ENCODE measurements at regions not wholly inside any gene's neighbourhood (a gene's known extent, or its start where the extent isn't known, plus 50 kb on each side); places are given as distances from the start of the nearest gene placed in this dataset.
"Not testable (repeated sequence)": the region's sequence is repeated elsewhere in the genome, so short reads cannot be mapped to it uniquely, and the experiment has no call there.

DNA sequence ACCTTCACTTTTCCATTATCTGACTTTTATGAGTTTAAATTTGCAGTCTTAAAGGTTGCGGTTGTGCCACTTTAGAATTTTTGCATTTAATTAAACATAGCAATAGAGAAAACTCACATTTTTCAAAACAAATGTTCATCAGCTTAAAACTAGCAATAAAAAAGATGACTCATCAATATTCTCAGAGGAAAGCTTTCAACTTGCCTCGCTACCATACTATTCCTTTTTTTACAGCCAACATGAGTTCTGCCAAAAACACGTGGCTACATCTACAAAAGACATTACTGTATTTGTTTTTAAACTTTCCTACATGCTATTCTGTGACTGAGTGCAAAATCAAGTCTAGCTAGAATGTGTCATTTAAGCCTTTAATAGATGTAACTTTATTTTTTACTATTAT is 497.1 kb downstream of the RPS29 start:
- DNase-seq: no peak
- no peak overlapping the region for H3K4me3 Mint-ChIP-seq
- TF ChIP-seq EZH2 (IDR thresholded peaks at IDR 0.05; ENCODE audit: borderline replicate concordance, insufficient read depth, low read depth, low read length, poor library complexity, severe bottlenecking): no peak
- TF ChIP-seq, protein P1, sequence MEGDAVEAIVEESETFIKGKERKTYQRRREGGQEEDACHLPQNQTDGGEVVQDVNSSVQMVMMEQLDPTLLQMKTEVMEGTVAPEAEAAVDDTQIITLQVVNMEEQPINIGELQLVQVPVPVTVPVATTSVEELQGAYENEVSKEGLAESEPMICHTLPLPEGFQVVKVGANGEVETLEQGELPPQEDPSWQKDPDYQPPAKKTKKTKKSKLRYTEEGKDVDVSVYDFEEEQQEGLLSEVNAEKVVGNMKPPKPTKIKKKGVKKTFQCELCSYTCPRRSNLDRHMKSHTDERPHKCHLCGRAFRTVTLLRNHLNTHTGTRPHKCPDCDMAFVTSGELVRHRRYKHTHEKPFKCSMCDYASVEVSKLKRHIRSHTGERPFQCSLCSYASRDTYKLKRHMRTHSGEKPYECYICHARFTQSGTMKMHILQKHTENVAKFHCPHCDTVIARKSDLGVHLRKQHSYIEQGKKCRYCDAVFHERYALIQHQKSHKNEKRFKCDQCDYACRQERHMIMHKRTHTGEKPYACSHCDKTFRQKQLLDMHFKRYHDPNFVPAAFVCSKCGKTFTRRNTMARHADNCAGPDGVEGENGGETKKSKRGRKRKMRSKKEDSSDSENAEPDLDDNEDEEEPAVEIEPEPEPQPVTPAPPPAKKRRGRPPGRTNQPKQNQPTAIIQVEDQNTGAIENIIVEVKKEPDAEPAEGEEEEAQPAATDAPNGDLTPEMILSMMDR (IDR thresholded peaks at IDR 0.05): no peak

DNA sequence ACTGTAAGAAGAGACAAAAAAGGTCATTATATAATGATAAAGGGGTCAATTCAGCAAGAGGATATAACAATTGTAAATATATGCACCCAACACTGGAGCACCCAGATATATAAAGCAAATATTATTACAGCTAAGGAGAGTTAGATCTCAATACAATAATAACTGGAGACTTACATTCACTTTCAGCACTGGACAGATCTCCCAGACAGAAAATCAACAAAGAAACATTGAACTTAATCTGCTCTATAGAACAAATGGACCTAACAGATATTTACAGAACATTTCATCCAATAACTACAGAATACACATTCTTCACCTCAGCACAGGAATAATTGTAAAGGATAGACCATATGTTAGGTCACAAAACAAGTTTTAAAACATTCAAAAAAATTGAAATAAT is 512.9 kb downstream of the RPS29 start:
- H3K4me1 ChIP-seq (ENCODE audit: control insufficient read depth in 2 of 2, insufficient read depth in 2 of 2, low read length in 2 of 2); H3K4me1 Mint-ChIP-seq; intact Hi-C loops (cut with micrococcal nuclease); H3K9ac ChIP-seq (ENCODE audit: low read length); H3K27me3 ChIP-seq (replicated peaks in 1 of 4; ENCODE audit: control extremely low read depth in 1 of 4, control insufficient read depth in 3 of 4, insufficient read depth in 4 of 4, low read length in 3 of 4); H3K27me3 Mint-ChIP-seq; H3K36me3 ChIP-seq (replicated peaks in 1 of 2; ENCODE audit: control extremely low read depth in 1 of 2, control insufficient read depth in 1 of 2, extremely low read depth in 1 of 2, insufficient read depth in 2 of 2, low read length in 1 of 2); H4K20me1 ChIP-seq (ENCODE audit: control insufficient read depth, insufficient read depth, low read length, poor library complexity, severe bottlenecking); H3K27ac Mint-ChIP-seq; H2AFZ ChIP-seq (ENCODE audit: insufficient read depth, low read depth, low read length, poor library complexity, severe bottlenecking); H3K79me2 ChIP-seq (ENCODE audit: control insufficient read depth, insufficient read depth, low read length); H3K4me2 ChIP-seq (replicated peaks; ENCODE audit: low read depth, low read length, poor library complexity, severe bottlenecking); H3K9me3 Mint-ChIP-seq (ENCODE audit: insufficient read depth); CTCF ChIA-PET; ATAC-seq (ENCODE audit: low read depth); H3K9me3 ChIP-seq (ENCODE audit: control extremely low read depth in 1 of 3, control insufficient read depth in 2 of 3, insufficient read depth in 1 of 3, low read length in 2 of 3); H3K4me3 Mint-ChIP-seq; H3K27ac ChIP-seq (ENCODE audit: low read length in 2 of 2); POLR2A ChIA-PET; H3K4me3 ChIP-seq (ENCODE audit: control extremely low read depth in 1 of 5, extremely low read depth in 1 of 5, insufficient read depth in 1 of 5, low read depth in 2 of 5, low read length in 4 of 5); DNase-seq: not testable (repeated sequence)

More for the DNA sequence above, 497.1 kb downstream of the RPS29 start:
- no peaks in the 10 kb centered on the region for H3K27me3 Mint-ChIP-seq
- Histone ChIP-seq H3K9ac (ENCODE audit: low read length) (no peak overlapping the region), H3K4me1 (ENCODE audit: control insufficient read depth in 2 of 2, insufficient read depth in 2 of 2, low read length in 2 of 2) (no peaks in the 10 kb centered on the region), H3K79me2 (ENCODE audit: control insufficient read depth, insufficient read depth, low read length) (no peaks in the 10 kb centered on the region), H3K27me3 (replicated peaks in 1 of 4; ENCODE audit: control extremely low read depth in 1 of 4, control insufficient read depth in 3 of 4, insufficient read depth in 4 of 4, low read length in 3 of 4) (no peaks in the 10 kb centered on the region), H3K27ac (ENCODE audit: low read length in 2 of 2) (no peak overlapping the region), H3K4me2 (replicated peaks; ENCODE audit: low read depth, low read length, poor library complexity, severe bottlenecking) (no peak overlapping the region), H3K9me3 (ENCODE audit: control extremely low read depth in 1 of 3, control insufficient read depth in 2 of 3, insufficient read depth in 1 of 3, low read length in 2 of 3) (peaks cover 0 to 3% (median 0%) of the 10 kb centered on the region in 3 donors), H3K36me3 (replicated peaks in 1 of 2; ENCODE audit: control extremely low read depth in 1 of 2, control insufficient read depth in 1 of 2, extremely low read depth in 1 of 2, insufficient read depth in 2 of 2, low read length in 1 of 2) (no peaks in the 10 kb centered on the region), H3K4me3 (ENCODE audit: control extremely low read depth in 1 of 5, extremely low read depth in 1 of 5, insufficient read depth in 1 of 5, low read depth in 2 of 5, low read length in 4 of 5) (no peak overlapping the region), H2AFZ (ENCODE audit: insufficient read depth, low read depth, low read length, poor library complexity, severe bottlenecking) (no peak overlapping the region), H4K20me1 (ENCODE audit: control insufficient read depth, insufficient read depth, low read length, poor library complexity, severe bottlenecking) (no peaks in the 10 kb centered on the region)
- CTCF ChIA-PET: no interaction called here
- WGBS (ENCODE audit: insufficient coverage): 100% methylated on average over 1 of the region's 3 CpGs
- no peak overlapping the region for H3K27ac Mint-ChIP-seq
- no peak for ATAC-seq (ENCODE audit: low read depth)
- H3K4me1 Mint-ChIP-seq: peaks cover 1% of the 10 kb centered on the region
- POLR2A ChIA-PET: no interaction called here
- no peaks in the 10 kb centered on the region for H3K9me3 Mint-ChIP-seq (ENCODE audit: insufficient read depth)
- intact Hi-C loops (cut with micrococcal nuclease): no loop called here
